ENCODE measurements at regions not wholly inside any gene's neighbourhood (a gene's known extent, or its start where the extent isn't known, plus 50 kb on each side); places are given as distances from the start of the nearest gene placed in this dataset.

DNA sequence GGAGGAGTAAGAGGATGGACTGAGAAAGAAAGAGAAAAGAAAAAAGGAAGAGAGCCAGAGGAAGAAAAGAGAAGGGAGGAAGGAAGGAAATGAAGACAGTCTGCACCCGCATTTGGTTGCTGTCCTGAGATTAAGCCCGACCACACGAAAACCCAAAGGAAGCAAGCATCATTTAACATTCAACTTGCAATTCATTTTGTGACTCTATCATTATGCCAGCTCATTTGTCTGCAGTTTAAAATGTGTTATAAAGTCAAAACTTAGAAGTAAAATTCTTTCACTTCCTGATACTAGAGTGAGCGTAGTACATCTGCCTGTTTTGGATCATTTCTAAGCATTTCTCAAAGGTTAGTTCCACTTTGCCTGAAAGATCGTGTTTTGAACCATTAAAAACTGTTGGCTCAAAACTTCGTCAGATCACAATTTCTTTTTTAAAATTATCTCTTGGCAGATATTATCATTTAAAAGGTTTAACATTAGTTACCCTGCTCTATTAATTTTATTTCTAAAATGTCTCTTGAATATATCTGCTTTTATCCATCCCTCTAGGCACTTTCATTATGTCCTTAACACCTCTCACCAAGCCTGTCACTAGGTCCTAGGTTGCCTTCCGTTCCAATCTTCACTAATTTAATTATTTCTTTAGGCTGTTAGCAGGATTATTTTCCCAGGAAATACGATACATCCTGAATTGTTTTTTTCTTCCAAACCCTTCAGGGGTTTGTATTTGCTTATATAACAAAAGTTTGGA, 240.9 kb downstream of the TLE4 start:
- TF ChIP-seq, protein P1, sequence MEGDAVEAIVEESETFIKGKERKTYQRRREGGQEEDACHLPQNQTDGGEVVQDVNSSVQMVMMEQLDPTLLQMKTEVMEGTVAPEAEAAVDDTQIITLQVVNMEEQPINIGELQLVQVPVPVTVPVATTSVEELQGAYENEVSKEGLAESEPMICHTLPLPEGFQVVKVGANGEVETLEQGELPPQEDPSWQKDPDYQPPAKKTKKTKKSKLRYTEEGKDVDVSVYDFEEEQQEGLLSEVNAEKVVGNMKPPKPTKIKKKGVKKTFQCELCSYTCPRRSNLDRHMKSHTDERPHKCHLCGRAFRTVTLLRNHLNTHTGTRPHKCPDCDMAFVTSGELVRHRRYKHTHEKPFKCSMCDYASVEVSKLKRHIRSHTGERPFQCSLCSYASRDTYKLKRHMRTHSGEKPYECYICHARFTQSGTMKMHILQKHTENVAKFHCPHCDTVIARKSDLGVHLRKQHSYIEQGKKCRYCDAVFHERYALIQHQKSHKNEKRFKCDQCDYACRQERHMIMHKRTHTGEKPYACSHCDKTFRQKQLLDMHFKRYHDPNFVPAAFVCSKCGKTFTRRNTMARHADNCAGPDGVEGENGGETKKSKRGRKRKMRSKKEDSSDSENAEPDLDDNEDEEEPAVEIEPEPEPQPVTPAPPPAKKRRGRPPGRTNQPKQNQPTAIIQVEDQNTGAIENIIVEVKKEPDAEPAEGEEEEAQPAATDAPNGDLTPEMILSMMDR (IDR thresholded peaks at IDR 0.05; ENCODE audit: low read length, missing control alignments): no peak
- no peak overlapping the region for H3K4me3 ChIP-seq (replicated peaks; ENCODE audit: low read depth, low read length)
- DNase-seq (ENCODE audit: low read depth): no peak

DNA sequence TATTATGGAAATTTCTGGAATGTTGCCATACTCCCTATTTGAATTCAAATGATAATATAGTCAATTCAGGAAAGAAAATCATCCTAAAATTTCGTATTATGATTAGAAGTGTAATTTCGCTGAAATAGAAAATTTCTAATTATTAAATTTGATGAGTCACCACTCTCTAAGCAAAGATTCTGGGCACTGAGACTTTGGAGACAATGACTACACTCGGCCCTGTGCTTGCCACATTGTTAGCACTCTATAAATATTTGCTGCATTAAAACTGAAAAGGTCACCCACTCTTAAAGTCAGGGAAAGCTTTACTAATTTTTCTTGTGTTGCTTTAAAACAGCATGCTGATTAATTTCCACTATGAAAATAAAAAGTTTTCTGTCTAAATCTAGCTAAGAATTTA, 240.3 kb downstream of the TLE4 start:
- no peak for DNase-seq (ENCODE audit: low read depth)
- H3K4me3 ChIP-seq (replicated peaks; ENCODE audit: low read depth, low read length): no peak overlapping the region
- TF ChIP-seq, protein P1 (IDR thresholded peaks at IDR 0.05; ENCODE audit: low read length, missing control alignments): no peak

DNA sequence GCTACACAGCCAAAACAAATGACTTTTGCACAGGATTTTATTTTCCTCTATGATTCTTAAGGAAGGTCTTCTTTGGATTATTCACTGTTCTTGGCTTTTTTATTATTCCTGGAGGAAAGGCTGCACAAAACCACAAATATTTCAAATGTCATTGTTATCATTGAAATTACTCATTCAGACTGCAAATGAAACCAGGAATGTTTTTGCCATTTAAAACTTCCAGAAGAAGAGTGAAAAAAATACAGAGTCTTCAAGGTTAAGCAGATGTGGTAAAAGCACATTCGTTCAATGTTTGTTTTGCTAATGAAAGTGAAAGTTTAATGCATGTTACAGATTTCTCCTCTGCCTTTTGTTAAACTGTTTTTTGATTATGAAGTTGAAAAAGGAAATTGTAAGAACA, 238.2 kb downstream of the TLE4 start:
- H3K4me3 ChIP-seq (replicated peaks; ENCODE audit: low read depth, low read length): peak overlapping the region; percentile 29

DNA sequence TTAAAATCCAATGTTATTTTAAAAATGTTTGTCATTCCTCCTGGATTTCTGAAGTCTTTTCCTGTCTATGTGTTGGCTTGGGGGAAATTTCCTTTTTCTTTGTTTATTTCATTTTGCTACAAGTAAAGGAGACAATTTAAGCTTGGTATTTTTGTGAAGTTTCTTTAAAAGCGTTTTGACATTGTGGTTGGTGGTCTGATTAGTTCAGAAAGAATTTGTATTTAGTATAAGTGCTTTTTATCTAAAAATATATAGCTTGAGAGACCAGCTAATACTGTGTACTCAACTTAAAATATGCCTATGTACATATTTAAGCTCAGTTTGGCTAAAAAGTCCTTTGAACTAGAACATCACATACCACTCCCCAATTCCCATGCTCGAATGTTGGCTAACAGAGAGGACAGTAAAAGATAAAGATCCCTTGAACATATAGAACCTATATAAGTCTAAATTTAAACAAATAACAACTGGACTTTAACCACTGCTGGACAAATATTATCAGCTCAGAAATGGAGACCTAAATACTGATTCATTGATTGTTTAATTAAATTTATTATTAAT, 237.6 kb downstream of the TLE4 start:
- TF ChIP-seq, protein P1 (IDR thresholded peaks at IDR 0.05; ENCODE audit: low read length, missing control alignments): no peak
- DNase-seq (ENCODE audit: low read depth): no peak
- no peak overlapping the region for H3K4me3 ChIP-seq (replicated peaks; ENCODE audit: low read depth, low read length)

More for the DNA sequence above, 238.2 kb downstream of the TLE4 start:
- TF ChIP-seq, protein P1 (IDR thresholded peaks at IDR 0.05; ENCODE audit: low read length, missing control alignments): no peak
- peak; percentile 82 for DNase-seq (ENCODE audit: low read depth)

DNA sequence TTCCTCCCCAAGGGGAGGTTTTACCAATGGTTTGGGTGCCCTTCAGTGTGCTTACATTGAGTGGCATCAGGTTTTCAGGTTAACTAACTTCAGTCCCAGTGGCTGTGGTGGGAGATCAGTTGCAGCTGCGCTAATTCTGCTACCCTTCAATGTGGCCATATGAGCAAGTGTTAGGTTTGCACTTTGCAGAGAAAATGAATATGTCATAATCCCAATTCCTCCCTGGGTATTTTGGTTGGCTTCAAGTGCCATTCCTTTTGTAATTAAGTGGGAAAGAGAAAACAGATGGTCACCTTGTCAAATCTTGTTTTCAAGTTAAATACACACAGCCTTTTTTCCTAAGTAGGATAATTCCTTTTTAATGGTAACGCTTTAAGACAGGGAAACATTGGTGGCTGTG, 236.2 kb downstream of the TLE4 start:
- no peak overlapping the region for H3K4me3 ChIP-seq (replicated peaks; ENCODE audit: low read depth, low read length)
- no peak for DNase-seq (ENCODE audit: low read depth)
- TF ChIP-seq, protein P1 (IDR thresholded peaks at IDR 0.05; ENCODE audit: low read length, missing control alignments): no peak

DNA sequence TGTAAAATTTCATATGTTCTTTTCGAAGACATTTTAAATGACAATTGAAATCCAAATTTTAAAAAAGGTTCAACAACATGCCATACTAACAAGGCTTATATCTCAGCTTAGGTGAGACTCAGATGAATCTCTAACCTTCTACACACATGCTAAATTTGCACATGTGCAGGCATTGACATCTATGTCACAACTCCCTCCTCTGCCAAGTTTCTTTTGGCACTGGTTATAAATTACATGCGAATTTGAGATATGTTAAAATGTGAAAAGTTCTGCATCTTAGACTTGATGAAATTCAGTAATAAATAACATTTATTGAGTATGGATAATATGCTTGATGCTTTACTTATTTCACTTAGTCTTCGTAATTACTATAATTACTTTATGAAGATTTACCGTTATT, 234.3 kb downstream of the TLE4 start:
- H3K4me3 ChIP-seq (replicated peaks; ENCODE audit: low read depth, low read length): no peak overlapping the region
- no peak for DNase-seq (ENCODE audit: low read depth)
- TF ChIP-seq, protein P1 (IDR thresholded peaks at IDR 0.05; ENCODE audit: low read length, missing control alignments): no peak

DNA sequence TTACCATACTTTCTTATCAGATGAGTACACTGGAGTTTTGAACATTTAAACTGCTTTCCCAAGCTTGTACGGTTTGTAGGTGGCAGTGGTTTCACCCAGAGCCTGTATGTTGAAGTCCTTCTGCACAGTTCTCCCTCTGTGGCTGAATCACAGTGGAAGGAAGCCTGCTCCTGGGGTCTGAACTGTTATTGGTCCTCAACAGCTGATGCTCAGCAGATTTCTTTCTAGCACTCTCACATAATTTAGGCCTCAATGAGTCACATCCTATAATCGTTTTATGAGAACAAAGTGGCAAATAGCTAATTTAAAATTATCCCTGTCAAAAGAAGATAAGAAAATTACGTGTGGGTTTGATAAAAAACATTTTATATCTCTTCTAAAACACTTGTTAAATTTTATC, 229.7 kb downstream of the TLE4 start:
- DNase-seq (ENCODE audit: low read depth): no peak
- no peak overlapping the region for H3K4me3 ChIP-seq (replicated peaks; ENCODE audit: low read depth, low read length)
- TF ChIP-seq, protein P1 (IDR thresholded peaks at IDR 0.05; ENCODE audit: low read length, missing control alignments): no peak

Measured in fibroblast of pulmonary artery (primary cell).